HepG2 (cell line): ENCODE measurements at regions not wholly inside any gene's neighbourhood (a gene's known extent, or its start where the extent isn't known, plus 50 kb on each side); places are given as distances from the start of the nearest gene placed in this dataset.

Experiments used
- BRCA1 ChIP-seq: sonication (generic); formaldehyde crosslinking; IDR thresholded peaks from 2 replicates; pipeline ENCODE4 v1.4.0; 2020; ENCODE audit warnings: missing genetic modification reagents
- CTCF ChIP-seq: sonication (generic); formaldehyde crosslinking; IDR thresholded peaks from 2 replicates; pipeline ENCODE4 v1.5.0; 2020; ENCODE audit warnings: mild to moderate bottlenecking, missing genetic modification reagents, moderate library complexity
- ETV6 ChIP-seq: sonication (generic); formaldehyde crosslinking; conservative IDR thresholded peaks from 2 replicates; pipeline ENCODE4 v1.4.0; 2020; ENCODE audit warnings: missing genetic modification reagents
- HCFC1 ChIP-seq: fragments of 150-350 bp; IDR thresholded peaks from 2 replicates; pipeline ENCODE4 v1.6.1; 2014; ENCODE audit warnings: low read depth, low read length
- MIER3 ChIP-seq: IDR thresholded peaks from 2 replicates; pipeline ENCODE4 v1.6.1; 2016; ENCODE audit warnings: missing compliant biosample characterization, borderline replicate concordance
- POLR2AphosphoS5 ChIP-seq: IDR thresholded peaks from 2 replicates; pipeline ENCODE4 v1.6.1; 2012; ENCODE audit warnings: low read depth, low read length
- TCF7L2 ChIP-seq: IDR thresholded peaks from 2 replicates; pipeline ENCODE4 v1.6.1; 2011; ENCODE audit warnings: mild to moderate bottlenecking, low read depth, low read length, moderate library complexity

DNA sequence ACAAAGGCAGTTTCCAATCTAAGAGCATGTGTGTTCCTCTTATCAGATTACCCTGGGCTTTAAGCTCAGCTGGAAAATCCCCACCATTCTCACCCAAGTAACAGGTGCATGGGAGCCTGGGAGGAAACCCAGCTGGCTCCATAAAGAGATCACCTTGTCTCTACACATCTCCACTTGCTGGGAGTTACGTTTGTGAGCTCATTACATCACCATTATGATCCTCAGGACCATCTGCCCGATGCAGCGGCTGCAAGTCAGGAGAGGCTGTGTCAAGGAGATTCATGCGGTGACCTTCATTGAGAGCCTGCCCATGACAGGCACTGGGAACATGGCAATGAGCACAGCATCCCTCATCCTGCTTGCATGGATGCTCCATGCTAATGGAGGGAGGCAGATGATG is 618.0 kb downstream of the NPHP4 start:
- TF ChIP-seq CTCF (CRISPR knock-in tag) (no peak), BRCA1 (no peak), TCF7L2 (no peak), HCFC1 (no peak), ETV6 (CRISPR knock-in tag) (no peak), POLR2AphosphoS5 (no peak), MIER3 (CRISPR knock-in tag) (no peak)
